ENCODE measurements at regions not wholly inside any gene's neighbourhood (a gene's known extent, or its start where the extent isn't known, plus 50 kb on each side); places are given as distances from the start of the nearest gene placed in this dataset.

DNA sequence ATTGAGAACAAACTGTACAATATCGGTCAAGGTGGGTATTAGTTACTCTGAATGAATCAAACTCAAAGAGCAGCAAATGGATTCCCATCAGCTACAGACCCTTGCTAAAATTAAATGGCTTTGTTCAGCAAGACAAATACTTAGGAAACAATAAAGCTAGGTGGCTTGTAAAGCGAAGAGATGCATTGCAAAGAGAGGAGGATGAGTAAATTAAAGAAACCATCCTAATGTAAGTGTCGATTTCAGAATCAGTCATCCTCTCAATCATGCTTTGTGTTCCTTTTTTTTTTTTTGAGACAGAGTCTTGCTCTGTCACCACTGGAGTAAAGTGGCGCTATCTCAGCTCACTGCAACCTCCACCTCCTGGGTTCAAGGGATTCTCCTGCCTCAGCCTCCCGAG, 359.2 kb upstream of the ZNF462 start:
- Histone ChIP-seq H3F3A (ENCODE audit: low read length, unreplicated experiment) (no peaks in the 10 kb centered on the region), H3K36me3 (ENCODE audit: low read depth, low read length) (no peaks in the 10 kb centered on the region), H3K27ac (ENCODE audit: low read length) (no peak overlapping the region), H3K9me2 (replicated peaks; ENCODE audit: low read length) (no peaks in the 10 kb centered on the region), H2AFZ (ENCODE audit: low read length) (no peak overlapping the region), H3K79me2 (ENCODE audit: low read length) (no peaks in the 10 kb centered on the region), H3K4me3 (ENCODE audit: low read length) (no peak overlapping the region), H3K9ac (ENCODE audit: low read length) (no peak overlapping the region), H3K4me1 (ENCODE audit: insufficient read depth, low read length) (no peaks in the 10 kb centered on the region), H3K27me3 (ENCODE audit: low read length) (no peaks in the 10 kb centered on the region), H3K9me3 (ENCODE audit: low read length) (no peaks in the 10 kb centered on the region), H4K20me1 (ENCODE audit: low read length) (no peaks in the 10 kb centered on the region), H3K4me2 (ENCODE audit: low read length) (no peak overlapping the region)
- intact Hi-C loops (cut with micrococcal nuclease): no loop called here
- ChIA-PET CTCF (no interaction called here), POLR2A (ENCODE audit: unreplicated experiment) (no interaction called here)
- TF ChIP-seq, protein P1, sequence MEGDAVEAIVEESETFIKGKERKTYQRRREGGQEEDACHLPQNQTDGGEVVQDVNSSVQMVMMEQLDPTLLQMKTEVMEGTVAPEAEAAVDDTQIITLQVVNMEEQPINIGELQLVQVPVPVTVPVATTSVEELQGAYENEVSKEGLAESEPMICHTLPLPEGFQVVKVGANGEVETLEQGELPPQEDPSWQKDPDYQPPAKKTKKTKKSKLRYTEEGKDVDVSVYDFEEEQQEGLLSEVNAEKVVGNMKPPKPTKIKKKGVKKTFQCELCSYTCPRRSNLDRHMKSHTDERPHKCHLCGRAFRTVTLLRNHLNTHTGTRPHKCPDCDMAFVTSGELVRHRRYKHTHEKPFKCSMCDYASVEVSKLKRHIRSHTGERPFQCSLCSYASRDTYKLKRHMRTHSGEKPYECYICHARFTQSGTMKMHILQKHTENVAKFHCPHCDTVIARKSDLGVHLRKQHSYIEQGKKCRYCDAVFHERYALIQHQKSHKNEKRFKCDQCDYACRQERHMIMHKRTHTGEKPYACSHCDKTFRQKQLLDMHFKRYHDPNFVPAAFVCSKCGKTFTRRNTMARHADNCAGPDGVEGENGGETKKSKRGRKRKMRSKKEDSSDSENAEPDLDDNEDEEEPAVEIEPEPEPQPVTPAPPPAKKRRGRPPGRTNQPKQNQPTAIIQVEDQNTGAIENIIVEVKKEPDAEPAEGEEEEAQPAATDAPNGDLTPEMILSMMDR (conservative IDR thresholded peaks at IDR 0.05; ENCODE audit: low read depth, low read length): no peak
- TF ChIP-seq EZH2 (IDR thresholded peaks at IDR 0.05; ENCODE audit: low read length, unreplicated experiment) (no peak), EZH2phosphoT487 (IDR thresholded peaks at IDR 0.05; ENCODE audit: borderline replicate concordance, low read length) (no peak)
- no TSS peak for BruUV-seq (replicated peaks)
- ATAC-seq: no peak
- DNase-seq: no peak

- no TSS peak for BruUV-seq (replicated peaks)
- no peak for ATAC-seq
- ChIA-PET POLR2A (ENCODE audit: unreplicated experiment) (no interaction called here), CTCF (no interaction called here)
- intact Hi-C loops (cut with micrococcal nuclease): no loop called here
- no peak for DNase-seq
- Histone ChIP-seq H3K4me1 (ENCODE audit: insufficient read depth, low read length) (0 out of 2 replicates have a peak, but pooled peaks cover 4% of the 10 kb centered on the region), H3F3A (ENCODE audit: low read length, unreplicated experiment) (no peaks in the 10 kb centered on the region), H3K4me3 (ENCODE audit: low read length) (no peak overlapping the region), H3K36me3 (ENCODE audit: low read depth, low read length) (no peaks in the 10 kb centered on the region), H3K9ac (ENCODE audit: low read length) (no peak overlapping the region), H3K4me2 (ENCODE audit: low read length) (no peak overlapping the region), H4K20me1 (ENCODE audit: low read length) (no peaks in the 10 kb centered on the region), H3K79me2 (ENCODE audit: low read length) (no peaks in the 10 kb centered on the region), H3K27me3 (ENCODE audit: low read length) (no peaks in the 10 kb centered on the region), H2AFZ (ENCODE audit: low read length) (no peak overlapping the region), H3K27ac (ENCODE audit: low read length) (no peak overlapping the region), H3K9me3 (ENCODE audit: low read length) (no peaks in the 10 kb centered on the region), H3K9me2 (replicated peaks; ENCODE audit: low read length) (no peaks in the 10 kb centered on the region)
- TF ChIP-seq EZH2 (IDR thresholded peaks at IDR 0.05; ENCODE audit: low read length, unreplicated experiment) (no peak), EZH2phosphoT487 (IDR thresholded peaks at IDR 0.05; ENCODE audit: borderline replicate concordance, low read length) (no peak)
- TF ChIP-seq, protein P1 (conservative IDR thresholded peaks at IDR 0.05; ENCODE audit: low read depth, low read length): no peak
These were observed 336.2 kb upstream of the ZNF462 start for GRCh38 chr9:106526716-106527204.

DNA sequence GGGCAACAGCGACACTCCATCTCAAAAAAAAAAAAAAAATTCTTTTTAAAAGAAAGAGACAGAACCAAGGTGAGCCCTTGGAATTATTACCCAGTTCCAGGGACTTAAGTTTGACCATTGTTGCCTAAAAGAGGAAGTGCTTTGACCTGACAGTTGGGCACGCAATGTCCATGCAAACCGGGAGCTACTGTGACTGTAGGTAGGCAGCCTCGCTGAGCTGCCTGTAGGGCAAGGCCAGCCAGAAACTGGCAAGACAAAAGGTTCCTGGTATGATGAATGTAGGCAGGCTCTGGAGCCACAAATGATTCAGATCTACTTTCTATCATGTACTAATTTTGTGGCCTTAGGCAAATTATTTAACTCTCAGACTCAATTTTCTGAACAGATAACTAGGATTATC, 334.8 kb upstream of the ZNF462 start:
- H2AFZ ChIP-seq (ENCODE audit: low read length): no peak overlapping the region
- H3K9me2 ChIP-seq (replicated peaks; ENCODE audit: low read length): no peaks in the 10 kb centered on the region
- ChIA-PET POLR2A (ENCODE audit: unreplicated experiment) (no interaction called here), CTCF (no interaction called here)
- BruUV-seq (replicated peaks): no TSS peak
- no peaks in the 10 kb centered on the region for H4K20me1 ChIP-seq (ENCODE audit: low read length)
- H3K9ac ChIP-seq (ENCODE audit: low read length): no peak overlapping the region
- no peak overlapping the region for H3K4me2 ChIP-seq (ENCODE audit: low read length)
- ATAC-seq (no peak), DNase-seq (no peak)
- H3K27me3 ChIP-seq (ENCODE audit: low read length): no peaks in the 10 kb centered on the region
- TF ChIP-seq, protein P1 (conservative IDR thresholded peaks at IDR 0.05; ENCODE audit: low read depth, low read length): no peak
- TF ChIP-seq EZH2phosphoT487 (IDR thresholded peaks at IDR 0.05; ENCODE audit: borderline replicate concordance, low read length): no peak
- no peak for TF ChIP-seq EZH2 (IDR thresholded peaks at IDR 0.05; ENCODE audit: low read length, unreplicated experiment)
- no peaks in the 10 kb centered on the region for H3K36me3 ChIP-seq (ENCODE audit: low read depth, low read length)
- intact Hi-C loops (cut with micrococcal nuclease): no loop called here
- H3K27ac ChIP-seq (ENCODE audit: low read length): no peak overlapping the region
- no peak overlapping the region for H3K4me3 ChIP-seq (ENCODE audit: low read length)
- no peaks in the 10 kb centered on the region for H3K9me3 ChIP-seq (ENCODE audit: low read length)
- H3F3A ChIP-seq (ENCODE audit: low read length, unreplicated experiment): no peaks in the 10 kb centered on the region
- H3K79me2 ChIP-seq (ENCODE audit: low read length): no peaks in the 10 kb centered on the region
- 0 out of 2 replicates have a peak, but pooled peaks cover 4% of the 10 kb centered on the region for H3K4me1 ChIP-seq (ENCODE audit: insufficient read depth, low read length)
